Gastrocnemius medialis (tissue), 4 donors: ENCODE measurements at regions not wholly inside any gene's neighbourhood (a gene's known extent, or its start where the extent isn't known, plus 50 kb on each side); places are given as distances from the start of the nearest gene placed in this dataset.

ENCODE experiments used
- CTCF ChIP-seq, 5 experiments: fragments of 450-650 bp in 3 of 5; fragments of 200-600 bp in 2 of 5; sonication (generic) in 2 of 5; IDR thresholded peaks in 4 of 5; conservative IDR thresholded peaks in 1 of 5; 1 replicate in 4 of 5; 2 replicates in 1 of 5; pipeline ENCODE4 v1.5.1; 2016 to 2019; ENCODE audit warnings: antibody characterized with exemption in 5 of 5, mild to moderate bottlenecking in 3 of 5, moderate library complexity in 3 of 5
- POLR2A ChIP-seq, 2 donors: fragments of 450-650 bp; IDR thresholded peaks; one replicate each; pipeline ENCODE4 v1.6.1; 2017; ENCODE audit warnings: antibody characterized with exemption in 2 of 2, mild to moderate bottlenecking in 2 of 2, moderate library complexity in 2 of 2

GRCh38 chr2:71802556-71802955, 345.1 kb downstream of the CYP26B1 start:
- TF ChIP-seq CTCF (IDR thresholded peaks at IDR 0.05 in 4 of 5, conservative IDR thresholded peaks at IDR 0.05 in 1 of 5) (no peak), POLR2A (IDR thresholded peaks at IDR 0.05) (no peak)
